Large intestine (tissue), 3 donors: ENCODE measurements at regions not wholly inside any gene's neighbourhood (a gene's known extent, or its start where the extent isn't known, plus 50 kb on each side); places are given as distances from the start of the nearest gene placed in this dataset.

Source experiments
- DNase-seq, 2 donors: peaks; one replicate each; pipeline versions ENCODE4 v3.0.0 to v3.0.0-alpha.2; 2013
- H3K27ac ChIP-seq: one replicate; pipeline ENCODE4 v1.5.1; 2013; ENCODE audit warnings: low read length
- H3K27me3 ChIP-seq: 2 replicates; pipeline ENCODE4 v1.6.1; 2013; ENCODE audit warnings: low read length; ENCODE audit not compliant: control insufficient read depth, insufficient read depth
- H3K36me3 ChIP-seq: 2 replicates; pipeline ENCODE4 v1.6.1; 2013; ENCODE audit warnings: low read length; ENCODE audit not compliant: control insufficient read depth, insufficient read depth
- H3K4me1 ChIP-seq: one replicate; pipeline ENCODE4 v1.6.1; 2013; ENCODE audit warnings: low read length; ENCODE audit not compliant: control insufficient read depth, insufficient read depth
- H3K4me3 ChIP-seq: one replicate; pipeline ENCODE4 v1.5.1; 2013; ENCODE audit warnings: low read length
- H3K9me3 ChIP-seq: one replicate; pipeline ENCODE4 v1.6.1; 2013; ENCODE audit warnings: mild to moderate bottlenecking, low read depth, low read length, moderate library complexity; ENCODE audit not compliant: control insufficient read depth
- WGBS: methylation state at CpG from one replicate; pipeline ENCODE4 v1.1.5; 2013; ENCODE audit warnings: low lambda C conversion rate; ENCODE audit not compliant: insufficient coverage; 5-methylcytosine and 5-hydroxymethylcytosine counted together

- no peak for DNase-seq
- Histone ChIP-seq H3K4me3 (no peak overlapping the region), H3K27ac (no peak overlapping the region), H3K36me3 (no peaks in the 10 kb centered on the region), H3K9me3 (no peaks in the 10 kb centered on the region), H3K27me3 (no peaks in the 10 kb centered on the region), H3K4me1 (peaks cover 4% of the 10 kb centered on the region)
- no CpG with 5 or more reads among the region's 1 CpG for WGBS
Observed at GRCh38 chr3:40718209-40718608, 193.4 kb downstream of the ZNF621 start.

- no peaks in the 10 kb centered on the region for H3K27me3 ChIP-seq
- H3K36me3 ChIP-seq: no peaks in the 10 kb centered on the region
- DNase-seq: no peak
- H3K4me3 ChIP-seq: no peak overlapping the region
- H3K4me1 ChIP-seq: peaks cover 4% of the 10 kb centered on the region
- no CpG with 5 or more reads among the region's 1 CpG for WGBS
- H3K9me3 ChIP-seq: no peaks in the 10 kb centered on the region
- H3K27ac ChIP-seq: no peak overlapping the region
Observed at GRCh38 chr3:40718681-40719080, 193.9 kb downstream of the ZNF621 start.

- H3K27me3 ChIP-seq: no peaks in the 10 kb centered on the region
- 100% methylated on average over 1 of the region's 11 CpGs for WGBS
- H3K9me3 ChIP-seq: no peaks in the 10 kb centered on the region
- H3K4me1 ChIP-seq: peaks cover 4% of the 10 kb centered on the region
- no peaks in the 10 kb centered on the region for H3K36me3 ChIP-seq
- no peak overlapping the region for H3K4me3 ChIP-seq
- peak; percentile 17 to 64 for DNase-seq
- H3K27ac ChIP-seq: no peak overlapping the region
Observed at GRCh38 chr3:40719660-40720287, 195.0 kb downstream of the ZNF621 start.

GRCh38 chr3:40720341-40720740, 195.6 kb downstream of the ZNF621 start:
- Histone ChIP-seq H3K9me3 (no peaks in the 10 kb centered on the region), H3K4me1 (peaks cover 4% of the 10 kb centered on the region), H3K27me3 (no peaks in the 10 kb centered on the region), H3K4me3 (no peak overlapping the region), H3K36me3 (no peaks in the 10 kb centered on the region), H3K27ac (no peak overlapping the region)
- WGBS: 85% methylated on average over 2 of the region's 4 CpGs
- DNase-seq: peak; percentile 19 to 68

- DNase-seq: peak in 1 of 2 donors; percentile 7
- Histone ChIP-seq H3K36me3 (no peaks in the 10 kb centered on the region), H3K27ac (no peak overlapping the region), H3K4me1 (peaks cover 4% of the 10 kb centered on the region), H3K4me3 (no peak overlapping the region), H3K27me3 (no peaks in the 10 kb centered on the region), H3K9me3 (no peaks in the 10 kb centered on the region)
- WGBS: no CpG with 5 or more reads among the region's 3 CpGs
Observed at GRCh38 chr3:40720863-40721262, 196.1 kb downstream of the ZNF621 start.

GRCh38 chr3:40723083-40723660, 198.4 kb downstream of the ZNF621 start:
- no peak overlapping the region for H3K4me3 ChIP-seq
- H3K36me3 ChIP-seq: no peaks in the 10 kb centered on the region
- DNase-seq: no peak
- no peaks in the 10 kb centered on the region for H3K9me3 ChIP-seq
- H3K27ac ChIP-seq: no peak overlapping the region
- H3K27me3 ChIP-seq: no peaks in the 10 kb centered on the region
- peaks cover 4% of the 10 kb centered on the region for H3K4me1 ChIP-seq

- Histone ChIP-seq H3K4me1 (peaks cover 4% of the 10 kb centered on the region), H3K27ac (no peak overlapping the region), H3K27me3 (no peaks in the 10 kb centered on the region), H3K9me3 (no peaks in the 10 kb centered on the region), H3K4me3 (no peak overlapping the region), H3K36me3 (no peaks in the 10 kb centered on the region)
- DNase-seq: no peak
Observed at GRCh38 chr3:40725031-40725430, 200.3 kb downstream of the ZNF621 start.

- H3K27ac ChIP-seq: no peak overlapping the region
- no peaks in the 10 kb centered on the region for H3K27me3 ChIP-seq
- H3K4me1 ChIP-seq: no peaks in the 10 kb centered on the region
- no peak for DNase-seq
- H3K36me3 ChIP-seq: no peaks in the 10 kb centered on the region
- H3K9me3 ChIP-seq: no peaks in the 10 kb centered on the region
- no CpG with 5 or more reads among the region's 1 CpG for WGBS
- no peak overlapping the region for H3K4me3 ChIP-seq
Observed at GRCh38 chr3:40731445-40731844, 206.7 kb downstream of the ZNF621 start.

GRCh38 chr3:40736943-40737342, 212.2 kb downstream of the ZNF621 start:
- Histone ChIP-seq H3K9me3 (no peaks in the 10 kb centered on the region), H3K36me3 (no peaks in the 10 kb centered on the region), H3K4me1 (no peaks in the 10 kb centered on the region), H3K27me3 (no peaks in the 10 kb centered on the region), H3K4me3 (no peak overlapping the region), H3K27ac (no peak overlapping the region)
- WGBS: no CpG with 5 or more reads among the region's 3 CpGs
- DNase-seq: no peak

- no peak overlapping the region for H3K27ac ChIP-seq
- H3K27me3 ChIP-seq: no peaks in the 10 kb centered on the region
- no peaks in the 10 kb centered on the region for H3K9me3 ChIP-seq
- H3K36me3 ChIP-seq: no peaks in the 10 kb centered on the region
- no peak for DNase-seq
- no peak overlapping the region for H3K4me3 ChIP-seq
- no CpG with 5 or more reads among the region's 3 CpGs for WGBS
- no peaks in the 10 kb centered on the region for H3K4me1 ChIP-seq
Observed at GRCh38 chr3:40737343-40737742, 212.6 kb downstream of the ZNF621 start.

- H3K27me3 ChIP-seq: no peaks in the 10 kb centered on the region
- no peak overlapping the region for H3K27ac ChIP-seq
- DNase-seq: no peak
- WGBS: no CpG with 5 or more reads among the region's 1 CpG
- H3K36me3 ChIP-seq: no peaks in the 10 kb centered on the region
- no peak overlapping the region for H3K4me3 ChIP-seq
- no peaks in the 10 kb centered on the region for H3K4me1 ChIP-seq
- H3K9me3 ChIP-seq: no peaks in the 10 kb centered on the region
Observed at GRCh38 chr3:40739971-40740370, 215.2 kb downstream of the ZNF621 start.
